Uterus (tissue), 2 donors: ENCODE measurements at regions not wholly inside any gene's neighbourhood (a gene's known extent, or its start where the extent isn't known, plus 50 kb on each side); places are given as distances from the start of the nearest gene placed in this dataset.

Experiments used
- CTCF ChIP-seq, 4 experiments: fragments of 200-600 bp in 2 of 4; fragments of 450-650 bp in 2 of 4; sonication (generic) in 2 of 4; IDR thresholded peaks; one replicate each; pipeline ENCODE4 v1.5.1; 2016 to 2019; ENCODE audit warnings: antibody characterized with exemption in 4 of 4, mild to moderate bottlenecking in 2 of 4, moderate library complexity in 1 of 4
- POLR2A ChIP-seq, 2 donors: fragments of 450-650 bp; IDR thresholded peaks; one replicate each; pipeline ENCODE4 v1.6.1; 2016; ENCODE audit warnings: antibody characterized with exemption in 2 of 2, mild to moderate bottlenecking in 1 of 2, moderate library complexity in 1 of 2

GRCh38 chr10:8280946-8281345, 226.5 kb downstream of the GATA3 start:
- TF ChIP-seq CTCF (IDR thresholded peaks at IDR 0.05), result no peak
- TF ChIP-seq POLR2A (IDR thresholded peaks at IDR 0.05), result no peak
